ENCODE measurements at regions not wholly inside any gene's neighbourhood (a gene's known extent, or its start where the extent isn't known, plus 50 kb on each side); places are given as distances from the start of the nearest gene placed in this dataset.
"Not testable (repeated sequence)": the region's sequence is repeated elsewhere in the genome, so short reads cannot be mapped to it uniquely, and the experiment has no call there.

- no peak for TF ChIP-seq CTCF (IDR thresholded peaks at IDR 0.05; ENCODE audit: unreplicated experiment)
- H3K4me3 Mint-ChIP-seq (ENCODE audit: low read depth), result no peak overlapping the region
Measured at GRCh38 chr3:89533275-89533674, 425.9 kb downstream of the EPHA3 start.

GRCh38 chr3:89554587-89554986 is 447.2 kb downstream of the EPHA3 start:
- H3K36me3 Mint-ChIP-seq (ENCODE audit: insufficient read depth); H3K27ac Mint-ChIP-seq; DNase-seq (ENCODE audit: low spot score, unreplicated experiment); H3K4me1 Mint-ChIP-seq (ENCODE audit: low read depth); H3K4me3 Mint-ChIP-seq (ENCODE audit: low read depth); H3K27me3 Mint-ChIP-seq; H3K9me3 Mint-ChIP-seq (ENCODE audit: low read depth): not testable (repeated sequence)

More at GRCh38 chr3:89533275-89533674, 425.9 kb downstream of the EPHA3 start:
- H3K27ac Mint-ChIP-seq, result no peak overlapping the region
- H3K36me3 Mint-ChIP-seq (ENCODE audit: insufficient read depth), result no peaks in the 10 kb centered on the region
- peaks cover 7% of the 10 kb centered on the region for H3K4me1 Mint-ChIP-seq (ENCODE audit: low read depth)
- H3K27me3 Mint-ChIP-seq, result no peaks in the 10 kb centered on the region
- DNase-seq (ENCODE audit: low spot score, unreplicated experiment), result no peak
- peaks cover 2% of the 10 kb centered on the region for H3K9me3 Mint-ChIP-seq (ENCODE audit: low read depth)

GRCh38 chr3:89558711-89559110 is 451.3 kb downstream of the EPHA3 start:
- Mint-ChIP-seq H3K4me1 (ENCODE audit: low read depth) (no peaks in the 10 kb centered on the region), H3K27me3 (no peaks in the 10 kb centered on the region), H3K36me3 (ENCODE audit: insufficient read depth) (no peaks in the 10 kb centered on the region), H3K9me3 (ENCODE audit: low read depth) (peaks cover 4% of the 10 kb centered on the region), H3K4me3 (ENCODE audit: low read depth) (no peak overlapping the region), H3K27ac (no peak overlapping the region)
- no peak for TF ChIP-seq CTCF (IDR thresholded peaks at IDR 0.05; ENCODE audit: unreplicated experiment)
- DNase-seq (ENCODE audit: low spot score, unreplicated experiment), result no peak

GRCh38 chr3:89560568-89560967 is 453.1 kb downstream of the EPHA3 start:
- no peak for TF ChIP-seq CTCF (IDR thresholded peaks at IDR 0.05; ENCODE audit: unreplicated experiment)
- Mint-ChIP-seq H3K27ac (no peak overlapping the region), H3K36me3 (ENCODE audit: insufficient read depth) (no peaks in the 10 kb centered on the region), H3K9me3 (ENCODE audit: low read depth) (peaks cover 4% of the 10 kb centered on the region), H3K4me3 (ENCODE audit: low read depth) (no peak overlapping the region), H3K27me3 (no peaks in the 10 kb centered on the region), H3K4me1 (ENCODE audit: low read depth) (no peaks in the 10 kb centered on the region)
- DNase-seq (ENCODE audit: low spot score, unreplicated experiment), result no peak

- Mint-ChIP-seq H3K4me3 (ENCODE audit: low read depth) (no peak overlapping the region), H3K27me3 (no peaks in the 10 kb centered on the region), H3K36me3 (ENCODE audit: insufficient read depth) (no peaks in the 10 kb centered on the region), H3K9me3 (ENCODE audit: low read depth) (peaks cover 5% of the 10 kb centered on the region), H3K27ac (no peak overlapping the region), H3K4me1 (ENCODE audit: low read depth) (no peaks in the 10 kb centered on the region)
- no peak for TF ChIP-seq CTCF (IDR thresholded peaks at IDR 0.05; ENCODE audit: unreplicated experiment)
- DNase-seq (ENCODE audit: low spot score, unreplicated experiment), result no peak
Measured at GRCh38 chr3:89562373-89562772, 455.0 kb downstream of the EPHA3 start.

GRCh38 chr3:89565098-89565497 is 457.7 kb downstream of the EPHA3 start:
- Mint-ChIP-seq H3K36me3 (ENCODE audit: insufficient read depth) (no peaks in the 10 kb centered on the region), H3K9me3 (ENCODE audit: low read depth) (peaks cover 9% of the 10 kb centered on the region)

More at GRCh38 chr3:89565098-89565497, 457.7 kb downstream of the EPHA3 start:
- no peak overlapping the region for H3K27ac Mint-ChIP-seq
- DNase-seq (ENCODE audit: low spot score, unreplicated experiment), result no peak
- no peaks in the 10 kb centered on the region for H3K4me1 Mint-ChIP-seq (ENCODE audit: low read depth)
- TF ChIP-seq CTCF (IDR thresholded peaks at IDR 0.05; ENCODE audit: unreplicated experiment), result no peak
- H3K4me3 Mint-ChIP-seq (ENCODE audit: low read depth), result no peak overlapping the region
- H3K27me3 Mint-ChIP-seq, result no peaks in the 10 kb centered on the region
